ENCODE measurements at regions not wholly inside any gene's neighbourhood (a gene's known extent, or its start where the extent isn't known, plus 50 kb on each side); places are given as distances from the start of the nearest gene placed in this dataset.

DNA sequence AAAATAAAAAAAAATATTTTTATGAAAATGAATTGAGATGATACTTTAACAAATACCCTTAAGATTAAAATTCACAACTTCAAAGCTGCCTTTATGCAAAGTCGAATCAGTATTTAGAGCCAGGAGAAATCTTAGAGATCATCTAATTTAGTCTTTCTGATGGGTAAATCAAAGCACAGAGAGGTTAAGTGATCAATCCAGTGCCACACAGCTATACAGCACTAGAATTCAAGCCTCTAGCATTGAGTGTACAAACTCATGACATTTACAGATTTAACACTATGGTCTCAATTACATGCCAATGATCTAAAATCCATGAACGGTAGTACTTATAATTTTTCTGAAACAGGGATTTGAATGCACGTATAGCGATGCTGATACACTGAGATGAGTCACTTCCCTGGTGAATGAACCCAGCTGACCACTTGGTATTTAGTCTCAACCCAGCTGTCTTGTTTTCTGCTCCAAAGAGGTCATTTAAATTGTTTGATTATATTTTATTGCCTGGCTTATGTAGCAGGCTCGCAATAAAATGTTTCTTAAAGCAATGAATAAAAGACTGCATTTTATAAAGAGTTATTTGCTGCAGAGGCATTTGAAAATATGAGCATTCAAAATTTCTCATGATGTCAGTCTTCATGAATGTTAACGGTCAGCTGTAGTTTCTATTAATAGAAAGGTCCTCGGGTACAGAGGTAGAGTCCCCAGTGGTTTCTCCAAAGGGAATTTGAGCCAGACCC, 152.4 kb upstream of the PRICKLE1 start:
- Histone ChIP-seq H3K4me3 (ENCODE audit: low read depth, low read length) (no peak overlapping the region), H3K27ac (ENCODE audit: insufficient read depth, low read length, poor library complexity, severe bottlenecking) (no peak overlapping the region), H3K9me3 (ENCODE audit: control insufficient read depth in 2 of 2, low read length in 2 of 2) (peaks cover 0 to 8% of the 10 kb centered on the region in 2 experiments), H3K27me3 (ENCODE audit: control insufficient read depth, insufficient read depth, low read length) (no peaks in the 10 kb centered on the region), H3K36me3 (ENCODE audit: control insufficient read depth, insufficient read depth, low read length) (no peaks in the 10 kb centered on the region), H3K4me1 (ENCODE audit: control insufficient read depth, insufficient read depth, low read length, poor library complexity, severe bottlenecking) (no peaks in the 10 kb centered on the region)
- DNase-seq, result no peak
- no peak overlapping the region for H3K27ac Mint-ChIP-seq
- no peaks in the 10 kb centered on the region for H3K4me1 Mint-ChIP-seq
- ATAC-seq (ENCODE audit: low read depth in 2 of 2), result no peak
- H3K4me3 Mint-ChIP-seq, result no peak overlapping the region
- peaks cover 4% of the 10 kb centered on the region for H3K27me3 Mint-ChIP-seq
- no peaks in the 10 kb centered on the region for H3K36me3 Mint-ChIP-seq
- H3K9me3 Mint-ChIP-seq, result peaks cover 0 to 11% (median 3%) of the 10 kb centered on the region in 7 donors

GRCh38 chr12:42741091-42741490, 151.5 kb upstream of the PRICKLE1 start:
- no peaks in the 10 kb centered on the region for H3K36me3 ChIP-seq (ENCODE audit: control insufficient read depth, insufficient read depth, low read length)
- ATAC-seq (ENCODE audit: low read depth in 2 of 2) (no peak), DNase-seq (no peak)
- Mint-ChIP-seq H3K27ac (no peak overlapping the region), H3K36me3 (no peaks in the 10 kb centered on the region), H3K4me3 (no peak overlapping the region), H3K9me3 (peaks cover 0 to 4% (median 0%) of the 10 kb centered on the region in 7 donors), H3K27me3 (peaks cover 4% of the 10 kb centered on the region), H3K4me1 (no peaks in the 10 kb centered on the region)
- no peaks in the 10 kb centered on the region for H3K4me1 ChIP-seq (ENCODE audit: control insufficient read depth, insufficient read depth, low read length, poor library complexity, severe bottlenecking)
- H3K9me3 ChIP-seq (ENCODE audit: control insufficient read depth in 2 of 2, low read length in 2 of 2), result peaks cover 0 to under 1% of the 10 kb centered on the region in 2 experiments
- no peak overlapping the region for H3K4me3 ChIP-seq (ENCODE audit: low read depth, low read length)
- H3K27ac ChIP-seq (ENCODE audit: insufficient read depth, low read length, poor library complexity, severe bottlenecking), result no peak overlapping the region
- no peaks in the 10 kb centered on the region for H3K27me3 ChIP-seq (ENCODE audit: control insufficient read depth, insufficient read depth, low read length)

GRCh38 chr12:42737398-42737797, 147.9 kb upstream of the PRICKLE1 start:
- Mint-ChIP-seq H3K9me3 (peaks cover 0 to 3% (median 0%) of the 10 kb centered on the region in 7 donors), H3K36me3 (no peaks in the 10 kb centered on the region), H3K27ac (peak overlapping the region in 1 of 3 donors; percentile 58), H3K4me1 (no peaks in the 10 kb centered on the region), H3K27me3 (no peaks in the 10 kb centered on the region), H3K4me3 (no peak overlapping the region)
- no peaks in the 10 kb centered on the region for H3K4me1 ChIP-seq (ENCODE audit: control insufficient read depth, insufficient read depth, low read length, poor library complexity, severe bottlenecking)
- DNase-seq, result no peak
- no peaks in the 10 kb centered on the region for H3K27me3 ChIP-seq (ENCODE audit: control insufficient read depth, insufficient read depth, low read length)
- no peak overlapping the region for H3K4me3 ChIP-seq (ENCODE audit: low read depth, low read length)
- H3K27ac ChIP-seq (ENCODE audit: insufficient read depth, low read length, poor library complexity, severe bottlenecking), result no peak overlapping the region
- ATAC-seq (ENCODE audit: low read depth in 2 of 2), result no peak
- H3K36me3 ChIP-seq (ENCODE audit: control insufficient read depth, insufficient read depth, low read length), result no peaks in the 10 kb centered on the region
- H3K9me3 ChIP-seq (ENCODE audit: control insufficient read depth in 2 of 2, low read length in 2 of 2), result no peaks in the 10 kb centered on the region

- DNase-seq (no peak), ATAC-seq (ENCODE audit: low read depth in 2 of 2) (no peak)
- Histone ChIP-seq H3K36me3 (ENCODE audit: control insufficient read depth, insufficient read depth, low read length) (no peaks in the 10 kb centered on the region), H3K4me3 (ENCODE audit: low read depth, low read length) (no peak overlapping the region), H3K27me3 (ENCODE audit: control insufficient read depth, insufficient read depth, low read length) (no peaks in the 10 kb centered on the region), H3K4me1 (ENCODE audit: control insufficient read depth, insufficient read depth, low read length, poor library complexity, severe bottlenecking) (no peaks in the 10 kb centered on the region), H3K27ac (ENCODE audit: insufficient read depth, low read length, poor library complexity, severe bottlenecking) (no peak overlapping the region), H3K9me3 (ENCODE audit: control insufficient read depth in 2 of 2, low read length in 2 of 2) (no peaks in the 10 kb centered on the region)
- H3K27me3 Mint-ChIP-seq, result no peaks in the 10 kb centered on the region
- H3K4me1 Mint-ChIP-seq, result no peaks in the 10 kb centered on the region
- peaks cover 0 to 3% (median 0%) of the 10 kb centered on the region in 7 donors for H3K9me3 Mint-ChIP-seq
- H3K4me3 Mint-ChIP-seq, result no peak overlapping the region
- H3K36me3 Mint-ChIP-seq, result no peaks in the 10 kb centered on the region
- no peak overlapping the region for H3K27ac Mint-ChIP-seq
Measured at GRCh38 chr12:42735861-42736361, 146.4 kb upstream of the PRICKLE1 start.

GRCh38 chr12:42733911-42734310, 144.4 kb upstream of the PRICKLE1 start:
- H3K27me3 Mint-ChIP-seq, result no peaks in the 10 kb centered on the region
- peaks cover 0 to 4% (median 0%) of the 10 kb centered on the region in 7 donors for H3K9me3 Mint-ChIP-seq
- H3K4me1 ChIP-seq (ENCODE audit: control insufficient read depth, insufficient read depth, low read length, poor library complexity, severe bottlenecking), result no peaks in the 10 kb centered on the region
- H3K9me3 ChIP-seq (ENCODE audit: control insufficient read depth in 2 of 2, low read length in 2 of 2), result no peaks in the 10 kb centered on the region
- DNase-seq, result no peak
- H3K27me3 ChIP-seq (ENCODE audit: control insufficient read depth, insufficient read depth, low read length), result no peaks in the 10 kb centered on the region
- H3K27ac Mint-ChIP-seq, result no peak overlapping the region
- no peak overlapping the region for H3K27ac ChIP-seq (ENCODE audit: insufficient read depth, low read length, poor library complexity, severe bottlenecking)
- ATAC-seq (ENCODE audit: low read depth in 2 of 2), result no peak
- no peaks in the 10 kb centered on the region for H3K36me3 ChIP-seq (ENCODE audit: control insufficient read depth, insufficient read depth, low read length)
- H3K4me3 ChIP-seq (ENCODE audit: low read depth, low read length), result no peak overlapping the region
- no peaks in the 10 kb centered on the region for H3K36me3 Mint-ChIP-seq
- H3K4me3 Mint-ChIP-seq, result no peak overlapping the region
- H3K4me1 Mint-ChIP-seq, result no peaks in the 10 kb centered on the region

- H3K27me3 ChIP-seq (ENCODE audit: control insufficient read depth, insufficient read depth, low read length), result no peaks in the 10 kb centered on the region
- DNase-seq, result no peak
- Mint-ChIP-seq H3K27ac (no peak overlapping the region), H3K27me3 (no peaks in the 10 kb centered on the region), H3K4me3 (no peak overlapping the region), H3K9me3 (peaks cover 0 to 4% (median 0%) of the 10 kb centered on the region in 7 donors), H3K4me1 (no peaks in the 10 kb centered on the region), H3K36me3 (no peaks in the 10 kb centered on the region)
- no peak overlapping the region for H3K27ac ChIP-seq (ENCODE audit: insufficient read depth, low read length, poor library complexity, severe bottlenecking)
- H3K36me3 ChIP-seq (ENCODE audit: control insufficient read depth, insufficient read depth, low read length), result no peaks in the 10 kb centered on the region
- H3K4me1 ChIP-seq (ENCODE audit: control insufficient read depth, insufficient read depth, low read length, poor library complexity, severe bottlenecking), result no peaks in the 10 kb centered on the region
- ATAC-seq (ENCODE audit: low read depth in 2 of 2), result no peak
- no peaks in the 10 kb centered on the region for H3K9me3 ChIP-seq (ENCODE audit: control insufficient read depth in 2 of 2, low read length in 2 of 2)
- H3K4me3 ChIP-seq (ENCODE audit: low read depth, low read length), result no peak overlapping the region
Measured at GRCh38 chr12:42732908-42733411, 143.4 kb upstream of the PRICKLE1 start.

- H3K4me3 ChIP-seq (ENCODE audit: low read depth, low read length), result no peak overlapping the region
- no peak overlapping the region for H3K27ac Mint-ChIP-seq
- H3K4me3 Mint-ChIP-seq, result no peak overlapping the region
- H3K36me3 Mint-ChIP-seq, result no peaks in the 10 kb centered on the region
- ATAC-seq (ENCODE audit: low read depth in 2 of 2), result no peak
- no peaks in the 10 kb centered on the region for H3K27me3 Mint-ChIP-seq
- no peaks in the 10 kb centered on the region for H3K4me1 ChIP-seq (ENCODE audit: control insufficient read depth, insufficient read depth, low read length, poor library complexity, severe bottlenecking)
- no peaks in the 10 kb centered on the region for H3K9me3 ChIP-seq (ENCODE audit: control insufficient read depth in 2 of 2, low read length in 2 of 2)
- H3K4me1 Mint-ChIP-seq, result no peaks in the 10 kb centered on the region
- H3K27ac ChIP-seq (ENCODE audit: insufficient read depth, low read length, poor library complexity, severe bottlenecking), result no peak overlapping the region
- H3K27me3 ChIP-seq (ENCODE audit: control insufficient read depth, insufficient read depth, low read length), result no peaks in the 10 kb centered on the region
- H3K36me3 ChIP-seq (ENCODE audit: control insufficient read depth, insufficient read depth, low read length), result no peaks in the 10 kb centered on the region
- peaks cover 0 to 4% (median 0%) of the 10 kb centered on the region in 7 donors for H3K9me3 Mint-ChIP-seq
- DNase-seq, result no peak
Measured at GRCh38 chr12:42730291-42730690, 140.7 kb upstream of the PRICKLE1 start.

DNA sequence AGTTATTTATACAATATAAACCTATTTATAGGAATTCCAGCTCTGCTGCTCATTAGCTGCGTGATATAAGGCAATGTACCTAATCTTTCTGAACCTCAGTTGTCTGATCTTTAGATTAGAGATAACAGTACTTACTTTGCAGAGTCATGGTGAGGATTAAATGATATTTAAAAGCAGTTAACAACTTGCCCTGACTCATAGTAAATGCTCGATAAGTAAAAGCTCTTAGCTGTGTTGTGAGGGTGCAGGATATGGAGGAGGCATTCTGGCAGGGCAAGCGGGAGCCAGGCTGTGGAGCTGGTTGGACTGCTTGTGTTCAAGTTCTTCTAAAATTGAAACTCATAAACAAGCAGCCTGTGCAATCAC, 140.0 kb upstream of the PRICKLE1 start:
- H3K27me3 Mint-ChIP-seq, result no peaks in the 10 kb centered on the region
- Histone ChIP-seq H3K36me3 (ENCODE audit: control insufficient read depth, insufficient read depth, low read length) (no peaks in the 10 kb centered on the region), H3K9me3 (ENCODE audit: control insufficient read depth in 2 of 2, low read length in 2 of 2) (no peaks in the 10 kb centered on the region), H3K4me3 (ENCODE audit: low read depth, low read length) (no peak overlapping the region), H3K4me1 (ENCODE audit: control insufficient read depth, insufficient read depth, low read length, poor library complexity, severe bottlenecking) (no peaks in the 10 kb centered on the region), H3K27me3 (ENCODE audit: control insufficient read depth, insufficient read depth, low read length) (no peaks in the 10 kb centered on the region), H3K27ac (ENCODE audit: insufficient read depth, low read length, poor library complexity, severe bottlenecking) (no peak overlapping the region)
- no peaks in the 10 kb centered on the region for H3K4me1 Mint-ChIP-seq
- ATAC-seq (ENCODE audit: low read depth in 2 of 2), result no peak
- no peak overlapping the region for H3K27ac Mint-ChIP-seq
- no peak for DNase-seq
- H3K4me3 Mint-ChIP-seq, result no peak overlapping the region
- no peaks in the 10 kb centered on the region for H3K36me3 Mint-ChIP-seq
- peaks cover 0 to 4% (median 0%) of the 10 kb centered on the region in 7 donors for H3K9me3 Mint-ChIP-seq

Data from CD4-positive, CD25-positive, alpha-beta regulatory T cell (primary cell).